Fibroblast of skin of left quadriceps (primary cell): ENCODE measurements at regions not wholly inside any gene's neighbourhood (a gene's known extent, or its start where the extent isn't known, plus 50 kb on each side); places are given as distances from the start of the nearest gene placed in this dataset.

Experiments
- DNase-seq, 2 experiments: peaks; one replicate each; pipeline ENCODE4 v3.0.0-alpha.2; 2013; ENCODE audit warnings: low read depth in 2 of 2

GRCh38 chr6:79776076-79776475, 144.9 kb downstream of the SH3BGRL2 start:
- DNase-seq = no peak

- DNase-seq = no peak
These were observed 144.1 kb downstream of the SH3BGRL2 start for GRCh38 chr6:79775222-79775621.

GRCh38 chr6:79764747-79765146, 133.6 kb downstream of the SH3BGRL2 start:
- no peak for DNase-seq

GRCh38 chr6:79763301-79763700, 132.2 kb downstream of the SH3BGRL2 start:
- no peak for DNase-seq

- DNase-seq = no peak
These were observed 131.2 kb downstream of the SH3BGRL2 start for GRCh38 chr6:79762370-79762769.

- no peak for DNase-seq
These were observed 125.4 kb downstream of the SH3BGRL2 start for GRCh38 chr6:79756496-79756895.

- DNase-seq = no peak
These were observed 124.8 kb downstream of the SH3BGRL2 start for GRCh38 chr6:79755967-79756366.
